Hepatocyte (in vitro differentiated cells): ENCODE measurements at regions not wholly inside any gene's neighbourhood (a gene's known extent, or its start where the extent isn't known, plus 50 kb on each side); places are given as distances from the start of the nearest gene placed in this dataset.

Experiments
- DNase-seq: peaks from one replicate; pipeline ENCODE4 v3.0.0-alpha.2; 2016; ENCODE audit warnings: low spot score
- H2AFZ ChIP-seq: fragments of 200-600 bp; sonication (generic); 2 replicates; pipeline ENCODE4 v1.6.0; 2016; ENCODE audit warnings: antibody characterized with exemption, mild to moderate bottlenecking
- H3K27ac ChIP-seq: fragments of 200-600 bp; sonication (generic); 2 replicates; pipeline ENCODE4 v1.5.1; 2016; ENCODE audit warnings: mild to moderate bottlenecking
- H3K27me3 ChIP-seq: fragments of 200-600 bp; sonication (generic); 2 replicates; pipeline ENCODE4 v1.6.1; 2016
- H3K36me3 ChIP-seq: fragments of 200-600 bp; sonication (generic); replicated peaks from 2 replicates; pipeline ENCODE4 v1.5.1; 2016; ENCODE audit warnings: low read depth; ENCODE audit not compliant: insufficient read depth
- H3K4me1 ChIP-seq: fragments of 200-600 bp; sonication (generic); 2 replicates; pipeline ENCODE4 v1.5.1; 2016; ENCODE audit warnings: mild to moderate bottlenecking, moderate library complexity; ENCODE audit not compliant: insufficient read depth
- H3K4me2 ChIP-seq: fragments of 200-600 bp; sonication (generic); 2 replicates; pipeline ENCODE4 v1.6.0; 2016
- H3K4me3 ChIP-seq: fragments of 200-600 bp; sonication (generic); 2 replicates; pipeline ENCODE4 v1.5.1; 2016; ENCODE audit warnings: mild to moderate bottlenecking
- H3K79me2 ChIP-seq: fragments of 200-600 bp; sonication (generic); 2 replicates; pipeline ENCODE4 v1.6.0; 2017; ENCODE audit warnings: mild to moderate bottlenecking
- H3K9me2 ChIP-seq: fragments of 200-600 bp; sonication (generic); replicated peaks from 2 replicates; pipeline ENCODE4 v1.6.0; 2017; ENCODE audit warnings: mild to moderate bottlenecking; ENCODE audit not compliant: insufficient read depth
- H3K9me3 ChIP-seq: fragments of 200-600 bp; sonication (generic); 2 replicates; pipeline ENCODE4 v1.5.1; 2016; ENCODE audit warnings: low read depth, mild to moderate bottlenecking
- H4K20me1 ChIP-seq: fragments of 200-600 bp; sonication (generic); 2 replicates; pipeline ENCODE4 v1.6.0; 2016; ENCODE audit warnings: mild to moderate bottlenecking; ENCODE audit not compliant: insufficient read depth, poor library complexity, severe bottlenecking
- CTCF ChIP-seq: fragments of 200-600 bp; sonication (generic); IDR thresholded peaks from 2 replicates; pipeline ENCODE4 v1.5.1; 2016; ENCODE audit warnings: antibody characterized with exemption, mild to moderate bottlenecking; ENCODE audit not compliant: poor library complexity
- EZH2 ChIP-seq: fragments of 200-600 bp; sonication (generic); IDR thresholded peaks from 2 replicates; pipeline ENCODE4 v1.6.1; 2016; ENCODE audit warnings: antibody characterized with exemption, mild to moderate bottlenecking, borderline replicate concordance
- EZH2phosphoT487 ChIP-seq: fragments of 200-600 bp; sonication (generic); IDR thresholded peaks from one replicate; pipeline ENCODE4 v1.6.1; 2018; ENCODE audit warnings: antibody characterized with exemption, mild to moderate bottlenecking, low read depth, moderate library complexity; ENCODE audit not compliant: unreplicated experiment, severe bottlenecking
- WGBS: methylation state at CpG from one replicate; pipeline ENCODE4 v1.1.6; 2016; ENCODE audit warnings: low lambda C conversion rate; ENCODE audit errors: missing lambda C conversion rate; 5-methylcytosine and 5-hydroxymethylcytosine counted together

GRCh38 chr1:222994511-222995235 is 148.4 kb downstream of the TLR5 start:
- Histone ChIP-seq H3K4me2 (no peak overlapping the region), H3K36me3 (no peaks in the 10 kb centered on the region), H2AFZ (no peak overlapping the region), H4K20me1 (no peaks in the 10 kb centered on the region), H3K4me3 (no peak overlapping the region), H3K4me1 (peaks cover 2% of the 10 kb centered on the region), H3K9me2 (no peaks in the 10 kb centered on the region), H3K27ac (no peak overlapping the region), H3K9me3 (no peaks in the 10 kb centered on the region), H3K27me3 (no peaks in the 10 kb centered on the region), H3K79me2 (no peaks in the 10 kb centered on the region)
- DNase-seq, result no peak
- TF ChIP-seq EZH2, result no peak
- TF ChIP-seq CTCF, result no peak
- no peak for TF ChIP-seq EZH2phosphoT487
- 75% methylated on average over 4 of the region's 4 CpGs for WGBS

GRCh38 chr1:222995236-222995580 is 147.8 kb downstream of the TLR5 start:
- H3K9me2 ChIP-seq, result no peaks in the 10 kb centered on the region
- H4K20me1 ChIP-seq, result no peaks in the 10 kb centered on the region
- no peak overlapping the region for H3K4me2 ChIP-seq
- no peak overlapping the region for H3K4me3 ChIP-seq
- H3K4me1 ChIP-seq, result peaks cover 8% of the 10 kb centered on the region
- no peaks in the 10 kb centered on the region for H3K79me2 ChIP-seq
- no peaks in the 10 kb centered on the region for H3K9me3 ChIP-seq
- TF ChIP-seq EZH2 (no peak), EZH2phosphoT487 (no peak), CTCF (no peak)
- H3K36me3 ChIP-seq, result no peaks in the 10 kb centered on the region
- no peak for DNase-seq
- H2AFZ ChIP-seq, result no peak overlapping the region
- H3K27me3 ChIP-seq, result no peaks in the 10 kb centered on the region
- no peak overlapping the region for H3K27ac ChIP-seq
- WGBS, result 57% methylated on average over 3 of the region's 3 CpGs

- no peak for DNase-seq
- H3K36me3 ChIP-seq, result no peaks in the 10 kb centered on the region
- H3K79me2 ChIP-seq, result no peaks in the 10 kb centered on the region
- no peak overlapping the region for H3K4me2 ChIP-seq
- no peaks in the 10 kb centered on the region for H3K9me3 ChIP-seq
- no peaks in the 10 kb centered on the region for H3K9me2 ChIP-seq
- WGBS, result 76% methylated on average over 5 of the region's 5 CpGs
- H3K4me3 ChIP-seq, result no peak overlapping the region
- peaks cover 13% of the 10 kb centered on the region for H3K4me1 ChIP-seq
- H2AFZ ChIP-seq, result no peak overlapping the region
- TF ChIP-seq CTCF, result no peak
- no peak for TF ChIP-seq EZH2phosphoT487
- TF ChIP-seq EZH2, result no peak
- H3K27me3 ChIP-seq, result no peaks in the 10 kb centered on the region
- H3K27ac ChIP-seq, result no peak overlapping the region
- H4K20me1 ChIP-seq, result no peaks in the 10 kb centered on the region
Measured at GRCh38 chr1:222995620-222996309, 147.3 kb downstream of the TLR5 start.
